NAMALWA (cell line): ENCODE measurements at regions not wholly inside any gene's neighbourhood (a gene's known extent, or its start where the extent isn't known, plus 50 kb on each side); places are given as distances from the start of the nearest gene placed in this dataset.
"Not testable (repeated sequence)": the region's sequence is repeated elsewhere in the genome, so short reads cannot be mapped to it uniquely, and the experiment has no call there.

Experiments
- DNase-seq: peaks from one replicate; pipeline ENCODE4 v3.0.0-alpha.2; 2015; ENCODE audit warnings: low spot score

DNA sequence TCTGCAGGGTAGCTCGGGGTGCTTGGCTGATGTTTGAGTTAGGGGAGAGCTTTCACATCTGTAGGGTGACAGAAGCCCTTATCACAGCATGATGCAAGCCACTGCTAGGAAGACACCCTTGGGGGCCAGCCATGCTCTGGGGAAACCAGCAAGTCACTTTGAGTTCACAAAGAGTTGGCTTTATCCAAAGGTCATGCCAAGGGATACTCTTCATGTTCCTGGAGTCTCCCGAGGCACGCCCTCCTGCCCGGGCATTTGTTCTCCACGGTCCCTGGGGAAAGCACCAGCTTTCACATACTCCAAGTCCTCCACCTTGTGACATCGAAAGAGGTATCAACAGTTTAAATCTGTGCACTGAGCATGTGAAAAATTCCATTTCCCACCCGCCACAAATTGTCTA, 227.7 kb downstream of the VAPA start:
- DNase-seq = no peak

GRCh38 chr18:10142056-10142455, 228.2 kb downstream of the VAPA start:
- no peak for DNase-seq

DNA sequence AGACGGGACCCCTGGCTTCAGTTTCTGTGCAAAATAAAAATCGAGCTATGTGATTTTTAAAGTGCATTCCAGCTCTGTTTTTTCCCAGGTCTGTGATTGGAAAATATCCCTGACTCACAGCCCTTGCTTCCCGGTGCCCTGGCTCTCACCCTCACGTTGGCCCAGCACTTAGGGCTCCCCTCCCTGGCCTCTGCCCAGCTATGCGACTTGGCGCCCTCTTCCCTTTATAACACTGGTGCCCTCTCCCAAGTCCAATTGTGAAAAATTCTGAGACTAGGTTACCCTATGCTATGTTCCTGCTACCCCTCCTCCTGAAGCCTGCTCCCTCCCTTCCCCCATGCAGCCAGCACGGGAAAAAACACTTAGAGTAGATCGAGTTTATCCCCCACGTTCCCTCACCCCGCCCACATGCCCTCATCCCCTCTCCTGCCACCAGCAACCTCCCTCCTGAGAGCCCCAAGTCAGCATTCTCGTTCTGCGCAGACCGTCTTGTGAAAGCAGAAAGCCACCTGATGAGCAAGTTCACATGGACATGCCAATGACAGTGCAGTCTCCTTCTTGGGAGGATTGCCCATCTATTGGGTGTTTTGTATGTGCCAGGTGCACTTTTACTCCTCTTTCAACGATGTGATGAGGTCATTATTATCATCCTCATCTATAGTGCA, 228.8 kb downstream of the VAPA start:
- no peak for DNase-seq

GRCh38 chr18:10143596-10143995, 229.8 kb downstream of the VAPA start:
- no peak for DNase-seq

- DNase-seq = no peak
Measured at GRCh38 chr18:10145546-10145945, 231.7 kb downstream of the VAPA start.

DNA sequence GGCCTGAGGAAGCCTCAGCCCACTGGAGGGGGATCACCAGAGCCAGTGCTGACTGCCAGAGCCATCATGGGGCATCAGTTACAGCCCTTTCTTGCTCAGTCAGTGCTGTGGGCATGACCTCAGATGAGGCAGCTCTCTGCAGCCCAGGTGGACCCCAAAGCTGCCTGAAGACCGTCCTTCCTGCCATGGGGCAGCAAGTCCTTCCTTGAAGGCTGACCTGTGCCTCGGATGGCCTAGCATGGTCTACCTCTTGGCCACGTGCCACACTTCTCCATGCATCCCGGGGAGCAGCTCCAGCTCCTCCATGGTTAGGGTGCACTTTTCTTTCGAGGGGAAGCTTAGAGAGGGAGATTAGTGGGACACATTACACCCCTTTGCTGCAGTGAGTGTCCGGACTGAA, 233.4 kb downstream of the VAPA start:
- DNase-seq = no peak

DNA sequence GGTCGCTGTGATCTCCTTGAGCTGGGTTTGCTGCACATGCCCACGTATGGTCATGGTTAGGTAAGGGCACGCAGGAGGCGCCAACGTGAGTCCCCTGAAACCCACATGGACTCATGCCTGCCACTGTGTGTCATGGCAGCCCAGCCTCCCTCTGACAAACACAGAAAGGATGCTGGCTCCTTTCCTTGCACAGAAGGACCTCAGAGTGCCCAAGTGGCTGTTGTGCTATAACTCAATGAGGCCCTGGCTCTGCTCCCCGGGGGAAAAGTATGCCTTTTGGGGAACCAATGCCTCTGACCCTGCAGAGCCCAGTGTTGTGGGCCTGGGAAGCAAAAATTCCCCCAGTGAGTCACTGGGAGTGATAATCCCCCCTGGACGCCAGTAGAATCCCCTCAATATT, 233.9 kb downstream of the VAPA start:
- DNase-seq = no peak

DNA sequence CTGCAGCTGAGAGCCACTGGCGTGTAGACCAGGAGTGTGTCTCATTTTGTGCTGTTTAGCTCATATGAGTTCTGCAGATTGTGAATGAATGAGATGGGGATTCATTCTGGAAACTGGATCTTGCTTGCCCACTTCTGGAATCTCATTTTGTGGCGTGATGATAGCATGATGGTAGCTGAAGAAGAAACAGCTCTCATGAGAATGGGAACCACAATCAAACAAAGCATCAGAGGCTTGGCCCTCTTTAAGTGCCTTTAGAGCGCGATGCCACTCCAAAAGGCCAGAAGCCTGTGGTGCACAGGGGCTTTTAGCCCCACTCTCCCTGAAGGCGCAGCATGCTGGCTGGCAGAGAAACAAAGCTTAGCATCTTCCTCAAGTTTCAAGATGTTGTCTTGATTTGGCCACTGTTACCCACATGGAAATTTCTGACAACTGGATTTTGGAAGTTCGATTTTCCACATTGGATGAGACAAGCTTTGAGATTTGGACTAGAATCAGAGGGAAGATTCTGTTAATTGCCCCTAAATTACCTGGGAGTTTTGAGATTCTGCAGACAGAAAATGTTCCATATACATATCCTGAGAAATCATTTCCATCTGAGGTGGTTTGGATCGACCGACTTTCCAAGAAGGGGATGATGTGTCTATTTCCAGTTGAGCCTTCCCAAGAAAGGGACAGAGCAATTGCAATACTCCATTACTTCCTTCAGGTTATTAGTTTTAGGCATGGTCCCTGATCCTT, 234.5 kb downstream of the VAPA start:
- DNase-seq = no peak

DNA sequence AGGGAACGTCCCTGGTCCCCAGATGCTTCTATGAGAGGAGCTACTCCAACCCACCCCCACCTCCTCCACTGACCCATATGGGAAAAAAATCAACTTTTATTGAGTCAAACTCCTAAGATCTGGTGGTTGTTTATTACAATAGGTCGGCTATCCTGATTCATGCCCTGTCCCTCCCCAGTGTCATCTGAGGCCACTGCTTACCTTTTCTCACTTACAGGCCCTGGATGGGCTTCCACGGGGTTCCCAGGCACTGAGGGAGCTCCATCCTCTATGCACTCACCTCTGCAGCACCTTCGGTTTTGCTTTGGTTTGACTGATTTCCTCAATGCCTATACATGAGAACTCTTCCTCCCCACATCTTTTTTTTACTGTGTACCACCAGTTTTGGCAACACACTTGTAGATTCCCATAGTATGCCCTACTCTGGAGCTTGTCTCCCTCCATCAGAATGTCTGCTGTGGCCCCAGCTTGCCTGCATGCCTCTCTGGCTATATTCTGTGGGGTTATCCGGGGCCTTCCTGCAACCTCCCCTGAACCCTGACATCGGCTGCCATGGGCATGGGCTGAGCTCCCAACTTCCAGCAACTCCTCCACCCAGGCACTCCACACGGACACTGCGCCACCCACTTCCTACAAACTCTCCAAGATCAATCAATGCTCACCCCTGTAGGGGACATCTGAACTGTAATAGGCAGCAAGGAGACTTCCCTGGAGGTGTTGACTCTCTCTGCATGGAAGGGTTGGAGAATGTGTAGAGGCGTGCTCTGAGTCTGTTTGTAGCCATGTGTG, 236.1 kb downstream of the VAPA start:
- DNase-seq = no peak

DNA sequence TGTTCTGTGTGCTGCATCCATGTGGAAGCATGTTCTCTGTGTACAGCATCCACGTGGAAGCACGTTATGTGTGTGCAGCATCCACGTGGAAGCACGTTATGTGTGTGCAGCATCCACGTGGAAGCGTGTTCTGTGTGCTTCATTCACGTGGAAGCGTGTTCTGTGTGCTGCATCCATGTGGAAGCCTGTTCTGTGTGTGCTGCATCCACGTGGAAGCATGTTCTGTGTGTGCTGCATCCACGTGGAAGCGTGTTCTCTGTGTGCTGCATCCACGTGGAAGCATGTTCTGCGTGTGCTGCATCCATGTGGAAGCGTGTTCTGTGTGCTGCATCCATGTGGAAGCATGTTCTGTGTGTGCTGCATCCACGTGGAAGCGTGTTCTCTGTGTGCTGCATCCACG, 236.8 kb downstream of the VAPA start:
- DNase-seq = not testable (repeated sequence)

- DNase-seq = no peak
Measured at GRCh38 chr18:10152475-10152874, 238.7 kb downstream of the VAPA start.

GRCh38 chr18:10153924-10154752, 240.3 kb downstream of the VAPA start:
- no peak for DNase-seq

GRCh38 chr18:10157706-10158105, 243.9 kb downstream of the VAPA start:
- DNase-seq = no peak

DNA sequence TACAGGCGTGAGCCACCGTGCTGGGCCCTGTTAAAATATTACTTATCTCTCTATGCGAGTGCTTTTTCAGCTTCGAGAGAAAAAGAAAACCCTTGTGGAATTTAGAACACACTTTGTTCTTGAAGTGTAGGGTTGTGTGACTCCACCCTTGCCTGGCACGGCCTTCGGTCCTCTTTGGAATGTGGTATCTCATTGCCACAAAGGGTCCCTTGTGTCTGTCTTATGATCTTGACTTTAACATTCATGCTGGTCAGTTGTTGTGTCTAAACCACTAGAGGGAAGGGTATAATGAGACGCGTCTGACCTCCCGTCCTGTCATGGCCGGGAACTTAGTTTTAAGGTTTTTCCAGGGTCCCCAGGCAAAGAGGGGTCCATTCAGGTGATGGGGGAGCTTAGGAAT, 246.4 kb downstream of the VAPA start:
- DNase-seq = no peak

- no peak for DNase-seq
Measured at GRCh38 chr18:10161315-10161714, 247.5 kb downstream of the VAPA start.

GRCh38 chr18:10162340-10162739, 248.5 kb downstream of the VAPA start:
- no peak for DNase-seq

- no peak for DNase-seq
Measured at GRCh38 chr18:10164271-10165071, 250.7 kb downstream of the VAPA start.

DNA sequence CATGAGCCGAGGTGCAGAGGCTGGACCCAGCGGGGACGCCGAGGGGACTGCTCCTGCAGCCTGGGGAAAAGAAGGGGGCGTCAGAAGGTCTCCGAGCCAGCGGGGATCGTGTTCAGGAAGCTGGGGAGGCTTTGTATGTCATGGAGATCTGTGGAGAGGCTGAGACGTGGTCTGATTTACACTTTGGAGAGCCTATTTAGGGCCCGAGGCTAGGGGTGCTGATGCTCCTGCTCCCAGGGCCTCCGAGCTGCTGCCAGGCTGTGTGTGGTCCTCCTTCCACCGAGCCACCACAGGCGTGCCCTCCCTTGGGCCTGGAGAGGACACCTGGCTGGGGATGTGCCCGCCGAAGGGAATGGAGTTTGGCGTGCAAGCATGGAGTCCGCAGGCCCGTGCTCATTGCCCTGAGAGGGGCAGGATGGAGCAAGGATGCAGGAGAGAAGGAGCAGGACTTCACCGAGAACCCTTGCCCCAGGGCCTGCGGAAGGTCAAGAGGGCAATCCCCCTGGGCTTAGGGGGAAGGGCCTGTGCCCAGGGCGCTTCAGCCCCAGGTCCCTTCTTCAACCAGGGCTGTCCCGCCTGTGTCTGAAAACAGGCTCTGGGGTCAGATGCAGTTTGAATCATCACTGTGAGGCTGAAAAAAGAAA, 252.5 kb downstream of the VAPA start:
- DNase-seq = no peak

- no peak for DNase-seq
Measured at GRCh38 chr18:10167759-10168158, 253.9 kb downstream of the VAPA start.

DNA sequence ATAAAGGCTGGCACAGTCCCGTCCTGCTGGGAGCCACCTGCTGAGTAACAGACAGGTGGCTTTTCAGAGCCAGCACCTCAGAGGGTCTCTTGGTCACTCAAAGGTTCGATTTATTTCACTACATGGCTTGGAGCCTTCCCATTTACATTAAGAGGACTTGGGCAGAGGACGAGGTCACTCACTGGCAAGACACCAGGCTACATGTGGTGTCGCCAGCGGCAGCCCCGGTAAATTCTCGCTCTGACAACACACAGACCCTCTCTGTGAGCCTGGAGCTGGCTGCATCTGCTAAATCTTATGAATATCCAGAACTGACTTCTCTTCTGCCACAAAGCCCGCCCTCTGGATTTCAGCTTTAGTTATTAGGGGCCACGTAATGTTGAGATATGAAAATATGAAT, 254.7 kb downstream of the VAPA start:
- no peak for DNase-seq

DNA sequence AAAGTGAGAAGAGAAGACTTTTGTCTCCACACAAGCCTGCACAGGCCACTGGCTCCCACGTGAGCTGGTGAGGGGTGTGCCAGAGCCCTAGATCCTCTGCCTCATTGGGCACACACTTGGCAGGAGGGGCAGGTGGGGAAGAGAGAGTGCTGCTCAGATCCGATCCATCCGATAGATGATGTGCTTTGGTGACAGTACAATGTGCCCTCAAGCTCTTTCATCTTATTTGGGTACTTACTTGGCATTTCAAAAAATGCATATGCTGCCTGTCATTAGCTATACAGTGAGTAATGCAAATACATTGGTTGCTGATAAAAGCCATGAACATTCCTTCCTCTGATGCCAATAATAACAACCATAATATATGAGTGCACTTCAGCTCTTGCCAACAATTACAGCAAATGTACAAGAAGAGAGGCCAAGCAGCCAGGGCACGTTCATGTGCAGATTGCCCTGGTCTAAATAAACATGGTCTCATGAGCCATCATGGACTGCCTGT, 255.3 kb downstream of the VAPA start:
- DNase-seq = no peak
